Endothelial cell of umbilical vein (primary cell): ENCODE measurements at regions not wholly inside any gene's neighbourhood (a gene's known extent, or its start where the extent isn't known, plus 50 kb on each side); places are given as distances from the start of the nearest gene placed in this dataset.

Source experiments
- BruUV-seq: library from RNA; stranded (reverse); fragments of 400-500 nt; replicated peaks from 2 replicates; lab custom pipeline; 2021; lab: Mats Ljungman, UMichigan
- CTCF ChIA-PET: fragments of 300-600, 350-600 bp; sonication (Branson Sonifier 250); formaldehyde crosslinking; loops from one replicate; lab custom pipeline; 2021; ENCODE audit warnings: antibody characterized with exemption, inconsistent platforms; lab: Charles Lee
- POLR2A ChIA-PET: fragments of 300-600, 350-600 bp; sonication (Branson Sonifier 250); formaldehyde crosslinking; loops from one replicate; lab custom pipeline; 2021; ENCODE audit warnings: antibody characterized with exemption, inconsistent platforms; lab: Charles Lee
- DNase-seq: peaks from one replicate; pipeline ENCODE4 v3.0.0-alpha.2; 2011; ENCODE audit warnings: low read depth, low spot score
- FAIRE-seq: peaks from 2 replicates; lab custom pipeline; 2011; peaks lifted over from hg19 to GRCh38; lab: Jason Lieb, UNC
- H2AFZ ChIP-seq: 2 replicates; pipeline ENCODE4 v1.6.0; 2012; ENCODE audit warnings: low read depth, low read length, control low read depth, inconsistent platforms
- H3K27ac ChIP-seq: 2 replicates; pipeline ENCODE4 v1.5.1; 2011; ENCODE audit warnings: low read depth, mild to moderate bottlenecking, control low read depth, low read length, moderate library complexity; ENCODE audit not compliant: insufficient read depth
- H3K27me3 ChIP-seq, 2 experiments: 2 replicates each; pipeline versions ENCODE4 v1.6.0 to v1.6.1; 2011; ENCODE audit warnings: low read length in 2 of 2, mixed read lengths in 1 of 2; ENCODE audit not compliant: control insufficient read depth in 2 of 2, insufficient read depth in 2 of 2
- H3K36me3 ChIP-seq, 2 experiments: 2 replicates in 1 of 2; 3 replicates in 1 of 2; pipeline ENCODE4 v1.5.1; 2011; ENCODE audit warnings: low read length in 2 of 2, mild to moderate bottlenecking in 1 of 2, moderate library complexity in 1 of 2; ENCODE audit not compliant: control insufficient read depth in 2 of 2, insufficient read depth in 2 of 2; ENCODE audit errors: extremely low read depth in 1 of 2
- H3K4me1 ChIP-seq: 3 replicates; pipeline ENCODE4 v1.5.1; 2011; ENCODE audit warnings: mild to moderate bottlenecking, low read length; ENCODE audit not compliant: control insufficient read depth, insufficient read depth; ENCODE audit errors: extremely low read depth
- H3K4me2 ChIP-seq: 2 replicates; pipeline ENCODE4 v1.6.1; 2011; ENCODE audit warnings: low read length, control low read depth, mixed read lengths; ENCODE audit not compliant: insufficient read depth
- H3K4me3 ChIP-seq, 3 experiments: fragments of 200-600 bp in 1 of 3; sonication (generic), shearing (Covaris generic) in 1 of 3; replicated peaks in 1 of 3; 2 replicates each; pipeline ENCODE4 v1.5.1; 2011 to 2016; ENCODE audit warnings: control low read depth in 3 of 3, low read length in 3 of 3, mild to moderate bottlenecking in 2 of 3, inconsistent platforms in 1 of 3, low read depth in 1 of 3, moderate library complexity in 1 of 3; ENCODE audit not compliant: insufficient read depth in 1 of 3
- H3K79me2 ChIP-seq: 2 replicates; pipeline ENCODE4 v1.6.0; 2012; ENCODE audit warnings: low read length, inconsistent platforms; ENCODE audit not compliant: control insufficient read depth, insufficient read depth
- H3K9ac ChIP-seq: replicated peaks from 2 replicates; pipeline ENCODE3; 2011; ENCODE audit warnings: low read length, control low read depth; ENCODE audit not compliant: insufficient read depth; ENCODE audit errors: extremely low read depth
- H3K9me1 ChIP-seq: replicated peaks from 3 replicates; pipeline ENCODE4 v1.6.0; 2011; ENCODE audit warnings: mild to moderate bottlenecking, low read length; ENCODE audit not compliant: control insufficient read depth, insufficient read depth; ENCODE audit errors: extremely low read depth
- H3K9me3 ChIP-seq: replicated peaks from 2 replicates; pipeline ENCODE4 v1.5.1; 2012; ENCODE audit warnings: low read length, inconsistent platforms; ENCODE audit not compliant: control insufficient read depth, insufficient read depth
- H4K20me1 ChIP-seq: replicated peaks from 2 replicates; pipeline ENCODE3; 2011; ENCODE audit warnings: mild to moderate bottlenecking, low read length; ENCODE audit not compliant: control insufficient read depth, insufficient read depth; ENCODE audit errors: extremely low read depth
- CTCF ChIP-seq, 2 donors: IDR thresholded peaks; 1 replicate in 1 of 2; 2 replicates in 1 of 2; pipeline ENCODE4 v1.5.1; 2011; ENCODE audit warnings: low read length in 2 of 2, mild to moderate bottlenecking in 2 of 2, moderate library complexity in 2 of 2, control low read depth in 1 of 2, inconsistent platforms in 1 of 2, low read depth in 1 of 2; ENCODE audit not compliant: insufficient read depth in 1 of 2; ENCODE audit errors: extremely low read depth in 1 of 2
- EZH2 ChIP-seq: IDR thresholded peaks from 2 replicates; pipeline ENCODE4 v1.6.1; 2012; ENCODE audit warnings: borderline replicate concordance, low read depth, mild to moderate bottlenecking, moderate library complexity, low read length, inconsistent platforms; ENCODE audit not compliant: severe bottlenecking
- FOS ChIP-seq: IDR thresholded peaks from 2 replicates; pipeline ENCODE4 v1.6.1; 2011; ENCODE audit warnings: mild to moderate bottlenecking, low read length, moderate library complexity, borderline replicate concordance; ENCODE audit not compliant: insufficient read depth
- GATA2 ChIP-seq: IDR thresholded peaks from 2 replicates; pipeline ENCODE4 v1.7.0; 2011; ENCODE audit warnings: low read depth, mild to moderate bottlenecking, moderate library complexity, mixed read lengths, low read length; ENCODE audit not compliant: insufficient read length, insufficient read depth
- JUN ChIP-seq: IDR thresholded peaks from 2 replicates; pipeline ENCODE4 v1.6.1; 2011; ENCODE audit warnings: borderline replicate concordance, low read depth; ENCODE audit not compliant: insufficient read length, insufficient read depth
- MAX ChIP-seq: IDR thresholded peaks from 2 replicates; pipeline ENCODE4 v1.6.1; 2011; ENCODE audit not compliant: insufficient read depth, insufficient read length
- MYC ChIP-seq: IDR thresholded peaks from one replicate; pipeline ENCODE4 v1.6.1; 2011; ENCODE audit warnings: mild to moderate bottlenecking, low read depth, low read length
- POLR2A ChIP-seq: IDR thresholded peaks from 2 replicates; pipeline ENCODE4 v1.6.1; 2012; ENCODE audit warnings: low read depth, mild to moderate bottlenecking, control low read depth, low read length
- POLR2AphosphoS5 ChIP-seq: IDR thresholded peaks from 2 replicates; pipeline ENCODE4 v1.6.1; 2012; ENCODE audit warnings: low read depth, mild to moderate bottlenecking, control low read depth, low read length, moderate library complexity; ENCODE audit not compliant: insufficient read depth
- dilution Hi-C: fragments of 300-500 bp; cut with MboI; formaldehyde crosslinking; loops from one replicate; pipeline ENCODE4 v1.15.0; 2019; ENCODE audit warnings: low sequenced_read_pairs; ENCODE audit not compliant: extremely low pct_ligation_motif_present
- intact Hi-C: fragments of 100-400 bp; cut with micrococcal nuclease; formaldehyde crosslinking; loops from one replicate; pipeline ENCODE4 v1.10.0; 2022

- POLR2A ChIA-PET, result no interaction called here
- intact Hi-C loops, result loop anchor here (10.0 kb wide), 2 partner anchors 267 to 863 kb away; no protein-coding TSS in a partner anchor
- CTCF ChIA-PET, result interaction anchor here (1.0 kb wide), 1 partner anchor 8 kb away, joined by 3 read pairs; no protein-coding TSS in a partner anchor
- Histone ChIP-seq H3K4me2 (no peak overlapping the region), H3K9ac (no peak overlapping the region), H3K36me3 (no peaks in the 10 kb centered on the region), H2AFZ (no peak overlapping the region), H3K4me1 (no peaks in the 10 kb centered on the region), H3K9me3 (no peaks in the 10 kb centered on the region), H3K9me1 (no peaks in the 10 kb centered on the region), H3K4me3 (no peak overlapping the region), H4K20me1 (no peaks in the 10 kb centered on the region), H3K27ac (no peak overlapping the region), H3K27me3 (no peaks in the 10 kb centered on the region), H3K79me2 (no peaks in the 10 kb centered on the region)
- dilution Hi-C loops, result no loop called here
- FAIRE-seq (no peak), DNase-seq (no peak)
- no TSS peak for BruUV-seq
- TF ChIP-seq GATA2, result no peak
- no peak for TF ChIP-seq POLR2A
- no peak for TF ChIP-seq JUN
- no peak for TF ChIP-seq POLR2AphosphoS5
- no peak for TF ChIP-seq FOS
- no peak for TF ChIP-seq MAX
- TF ChIP-seq MYC, result no peak
- no peak for TF ChIP-seq CTCF (IDR thresholded peaks at IDR 0.05; ENCODE audit: extremely low read depth in 1 of 2, insufficient read depth in 1 of 2, low read depth in 1 of 2, low read length in 2 of 2)
- no peak for TF ChIP-seq EZH2
Measured at GRCh38 chr3:67118122-67118521, 120.0 kb downstream of the KBTBD8 start.
